Activated CD4-positive, alpha-beta T cell treated with anti-CD3 and anti-CD28 coated beads for 36 hours (primary cell): ENCODE measurements at regions not wholly inside any gene's neighbourhood (a gene's known extent, or its start where the extent isn't known, plus 50 kb on each side); places are given as distances from the start of the nearest gene placed in this dataset.
A peak's percentile ranks its signal among the peaks of the same experiment; 100 is the strongest.
"Not testable (repeated sequence)": the region's sequence is repeated elsewhere in the genome, so short reads cannot be mapped to it uniquely, and the experiment has no call there.

Experiments used
- ATAC-seq: fragments of 200-7000 bp; cut with Tn5 transposase; one replicate; pipeline ENCODE4 v1.10.0; 2021; ENCODE audit warnings: mild to moderate bottlenecking, moderate library complexity
- CTCF ChIA-PET: fragments of 350-600 bp; sonication (Branson Sonifier 250); formaldehyde crosslinking; loops from one replicate; lab custom pipeline; 2021; ENCODE audit warnings: antibody characterized with exemption; lab: Charles Lee
- POLR2A ChIA-PET: fragments of 350-600 bp; sonication (Branson Sonifier 250); formaldehyde crosslinking; loops from one replicate; lab custom pipeline; 2021; ENCODE audit warnings: antibody characterized with exemption, inconsistent platforms; lab: Charles Lee
- DNase-seq: peaks from one replicate; pipeline ENCODE4 v3.0.0-alpha.2; 2020
- H3K27ac Mint-ChIP-seq: one replicate; pipeline ENCODE4 v1.8.0; 2021; ENCODE audit warnings: mixed read lengths
- H3K27me3 Mint-ChIP-seq: one replicate; pipeline ENCODE4 v1.8.0; 2021; ENCODE audit warnings: mixed read lengths
- H3K36me3 Mint-ChIP-seq: one replicate; pipeline ENCODE4 v1.8.0; 2021; ENCODE audit warnings: low read depth, mixed read lengths
- H3K4me1 Mint-ChIP-seq: one replicate; pipeline ENCODE4 v1.8.0; 2021; ENCODE audit warnings: mixed read lengths
- H3K4me3 Mint-ChIP-seq: one replicate; pipeline ENCODE4 v1.8.0; 2021; ENCODE audit warnings: mild to moderate bottlenecking, moderate library complexity, mixed read lengths
- H3K9me3 Mint-ChIP-seq: one replicate; pipeline ENCODE4 v1.8.0; 2021; ENCODE audit warnings: low read depth, mixed read lengths
- intact Hi-C, 2 experiments: fragments of 100-400 bp; cut with DNase I in 1 of 2; cut with micrococcal nuclease in 1 of 2; formaldehyde crosslinking; loops; one replicate each; pipeline versions ENCODE4 v1.14.2 to v1.15.1; 2022 to 2024; cut with DNase I, micrococcal nuclease

GRCh38 chr7:69049326-69049725 lies 548.9 kb upstream of the AUTS2 start:
- intact Hi-C loops: no loop called here
- ChIA-PET CTCF (interaction anchor here (1.9 kb wide), 1 partner anchor 13 kb away, joined by 3 read pairs; no protein-coding TSS in a partner anchor), POLR2A (no interaction called here)
- H3K27me3 Mint-ChIP-seq: no peaks in the 10 kb centered on the region
- ATAC-seq (no peak), DNase-seq (no peak)
- H3K36me3 Mint-ChIP-seq: no peaks in the 10 kb centered on the region
- H3K9me3 Mint-ChIP-seq: peaks cover 17% of the 10 kb centered on the region
- H3K4me3 Mint-ChIP-seq: no peak overlapping the region
- H3K4me1 Mint-ChIP-seq: no peaks in the 10 kb centered on the region
- no peak overlapping the region for H3K27ac Mint-ChIP-seq

- DNase-seq: no peak
- ChIA-PET POLR2A (no interaction called here), CTCF (no interaction called here)
- no peak for ATAC-seq
- H3K4me1 Mint-ChIP-seq: no peaks in the 10 kb centered on the region
- no peaks in the 10 kb centered on the region for H3K27me3 Mint-ChIP-seq
- no peak overlapping the region for H3K4me3 Mint-ChIP-seq
- no peaks in the 10 kb centered on the region for H3K36me3 Mint-ChIP-seq
- intact Hi-C loops: no loop called here
- no peak overlapping the region for H3K27ac Mint-ChIP-seq
- H3K9me3 Mint-ChIP-seq: peaks cover 9% of the 10 kb centered on the region
These were observed 545.8 kb upstream of the AUTS2 start for GRCh38 chr7:69052447-69052846.

GRCh38 chr7:69060516-69060915 lies 537.8 kb upstream of the AUTS2 start:
- DNase-seq (no peak), ATAC-seq (no peak)
- Mint-ChIP-seq H3K36me3 (no peaks in the 10 kb centered on the region), H3K27ac (no peak overlapping the region), H3K9me3 (peaks cover 12% of the 10 kb centered on the region), H3K4me3 (no peak overlapping the region), H3K27me3 (peaks cover 2% of the 10 kb centered on the region), H3K4me1 (no peaks in the 10 kb centered on the region)
- CTCF ChIA-PET: no interaction called here
- POLR2A ChIA-PET: no interaction called here
- intact Hi-C loops: no loop called here

- ChIA-PET POLR2A (no interaction called here), CTCF (no interaction called here)
- no peak for DNase-seq
- H3K27ac Mint-ChIP-seq: no peak overlapping the region
- H3K36me3 Mint-ChIP-seq: no peaks in the 10 kb centered on the region
- H3K9me3 Mint-ChIP-seq: peaks cover 16% of the 10 kb centered on the region
- H3K27me3 Mint-ChIP-seq: peaks cover 2% of the 10 kb centered on the region
- intact Hi-C loops: no loop called here
- no peaks in the 10 kb centered on the region for H3K4me1 Mint-ChIP-seq
- no peak overlapping the region for H3K4me3 Mint-ChIP-seq
- no peak for ATAC-seq
These were observed 536.1 kb upstream of the AUTS2 start for GRCh38 chr7:69062020-69062765.

GRCh38 chr7:69067397-69067796 lies 530.9 kb upstream of the AUTS2 start:
- Mint-ChIP-seq H3K4me3 (no peak overlapping the region), H3K9me3 (peaks cover 15% of the 10 kb centered on the region), H3K27ac (no peak overlapping the region), H3K4me1 (no peaks in the 10 kb centered on the region), H3K27me3 (peaks cover 3% of the 10 kb centered on the region), H3K36me3 (no peaks in the 10 kb centered on the region)
- ATAC-seq (no peak), DNase-seq (peak; percentile 27)
- POLR2A ChIA-PET: no interaction called here
- intact Hi-C loops: no loop called here
- CTCF ChIA-PET: interaction anchor here (1.0 kb wide), 1 partner anchor 985 kb away, joined by 3 read pairs; no protein-coding TSS in a partner anchor

GRCh38 chr7:69070476-69070875 lies 527.8 kb upstream of the AUTS2 start:
- intact Hi-C loops: no loop called here
- CTCF ChIA-PET: no interaction called here

GRCh38 chr7:69076566-69076965 lies 521.7 kb upstream of the AUTS2 start:
- H3K27ac Mint-ChIP-seq: no peak overlapping the region
- H3K36me3 Mint-ChIP-seq: no peaks in the 10 kb centered on the region
- intact Hi-C loops: no loop called here
- no peaks in the 10 kb centered on the region for H3K27me3 Mint-ChIP-seq
- CTCF ChIA-PET: interaction anchor here (0.6 kb wide), 1 partner anchor 110 kb away, joined by 3 read pairs; no protein-coding TSS in a partner anchor
- H3K4me1 Mint-ChIP-seq: no peaks in the 10 kb centered on the region
- POLR2A ChIA-PET: no interaction called here
- H3K4me3 Mint-ChIP-seq: no peak overlapping the region
- ATAC-seq: no peak
- DNase-seq: no peak
- H3K9me3 Mint-ChIP-seq: peaks cover 11% of the 10 kb centered on the region

More at GRCh38 chr7:69070476-69070875, 527.8 kb upstream of the AUTS2 start:
- H3K4me1 Mint-ChIP-seq: no peaks in the 10 kb centered on the region
- H3K4me3 Mint-ChIP-seq: no peak overlapping the region
- peaks cover 18% of the 10 kb centered on the region for H3K9me3 Mint-ChIP-seq
- DNase-seq (no peak), ATAC-seq (no peak)
- H3K36me3 Mint-ChIP-seq: no peaks in the 10 kb centered on the region
- no peak overlapping the region for H3K27ac Mint-ChIP-seq
- H3K27me3 Mint-ChIP-seq: peaks cover 3% of the 10 kb centered on the region
- POLR2A ChIA-PET: no interaction called here

- no peak overlapping the region for H3K4me3 Mint-ChIP-seq
- CTCF ChIA-PET: no interaction called here
- DNase-seq (no peak), ATAC-seq (no peak)
- no peaks in the 10 kb centered on the region for H3K36me3 Mint-ChIP-seq
- H3K27ac Mint-ChIP-seq: no peak overlapping the region
- no peaks in the 10 kb centered on the region for H3K27me3 Mint-ChIP-seq
- intact Hi-C loops: no loop called here
- no peaks in the 10 kb centered on the region for H3K4me1 Mint-ChIP-seq
- H3K9me3 Mint-ChIP-seq: peaks cover 7% of the 10 kb centered on the region
- POLR2A ChIA-PET: no interaction called here
These were observed 519.1 kb upstream of the AUTS2 start for GRCh38 chr7:69078997-69079769.

- H3K36me3 Mint-ChIP-seq, H3K4me1 Mint-ChIP-seq, H3K9me3 Mint-ChIP-seq, POLR2A ChIA-PET, H3K27ac Mint-ChIP-seq, intact Hi-C loops, H3K4me3 Mint-ChIP-seq, DNase-seq, ATAC-seq, H3K27me3 Mint-ChIP-seq: not testable (repeated sequence)
- CTCF ChIA-PET: interaction anchor here (0.6 kb wide), 1 partner anchor 682 kb away, joined by 3 read pairs; no protein-coding TSS in a partner anchor
These were observed 511.0 kb upstream of the AUTS2 start for GRCh38 chr7:69087281-69087680.

GRCh38 chr7:69088185-69088584 lies 510.1 kb upstream of the AUTS2 start:
- peaks cover 8% of the 10 kb centered on the region for H3K9me3 Mint-ChIP-seq
- POLR2A ChIA-PET: no interaction called here
- H3K27me3 Mint-ChIP-seq: no peaks in the 10 kb centered on the region
- no peaks in the 10 kb centered on the region for H3K4me1 Mint-ChIP-seq
- intact Hi-C loops: no loop called here
- DNase-seq (no peak), ATAC-seq (no peak)
- CTCF ChIA-PET: no interaction called here
- no peaks in the 10 kb centered on the region for H3K36me3 Mint-ChIP-seq
- no peak overlapping the region for H3K27ac Mint-ChIP-seq
- no peak overlapping the region for H3K4me3 Mint-ChIP-seq

- ChIA-PET CTCF (no interaction called here), POLR2A (no interaction called here)
- Mint-ChIP-seq H3K27ac (no peak overlapping the region), H3K4me1 (no peaks in the 10 kb centered on the region), H3K4me3 (no peak overlapping the region), H3K36me3 (no peaks in the 10 kb centered on the region), H3K27me3 (no peaks in the 10 kb centered on the region), H3K9me3 (peaks cover 15% of the 10 kb centered on the region)
- intact Hi-C loops: no loop called here
- DNase-seq (no peak), ATAC-seq (no peak)
These were observed 507.3 kb upstream of the AUTS2 start for GRCh38 chr7:69090936-69091335.

GRCh38 chr7:69091521-69091920 lies 506.8 kb upstream of the AUTS2 start:
- H3K4me3 Mint-ChIP-seq: no peak overlapping the region
- DNase-seq: no peak
- H3K9me3 Mint-ChIP-seq: peaks cover 15% of the 10 kb centered on the region
- H3K27me3 Mint-ChIP-seq: no peaks in the 10 kb centered on the region
- ChIA-PET CTCF (no interaction called here), POLR2A (no interaction called here)
- H3K4me1 Mint-ChIP-seq: no peaks in the 10 kb centered on the region
- intact Hi-C loops: no loop called here
- no peaks in the 10 kb centered on the region for H3K36me3 Mint-ChIP-seq
- no peak overlapping the region for H3K27ac Mint-ChIP-seq
- ATAC-seq: no peak
